Duodenal mucosa (tissue), 2 donors: ENCODE measurements at regions not wholly inside any gene's neighbourhood (a gene's known extent, or its start where the extent isn't known, plus 50 kb on each side); places are given as distances from the start of the nearest gene placed in this dataset.
A peak's percentile ranks its signal among the peaks of the same experiment; 100 is the strongest.

Source experiments
- H3K27ac ChIP-seq: one replicate; pipeline ENCODE4 v1.7.0; 2013; ENCODE audit warnings: low read depth, low read length
- H3K27me3 ChIP-seq, 2 donors: one replicate each; pipeline ENCODE4 v1.7.0; 2013; ENCODE audit warnings: low read length in 2 of 2, control low read depth in 1 of 2; ENCODE audit not compliant: insufficient read depth in 2 of 2, control insufficient read depth in 1 of 2
- H3K36me3 ChIP-seq, 2 donors: one replicate each; pipeline ENCODE4 v1.7.0; 2013; ENCODE audit warnings: low read length in 2 of 2, control low read depth in 1 of 2; ENCODE audit not compliant: insufficient read depth in 2 of 2, control insufficient read depth in 1 of 2
- H3K4me1 ChIP-seq, 2 donors: one replicate each; pipeline ENCODE4 v1.7.0; 2013; ENCODE audit warnings: low read length in 2 of 2, control low read depth in 1 of 2; ENCODE audit not compliant: insufficient read depth in 2 of 2, control insufficient read depth in 1 of 2
- H3K4me3 ChIP-seq, 2 donors: one replicate each; pipeline ENCODE4 v1.7.0; 2013; ENCODE audit warnings: low read length in 2 of 2, low read depth in 1 of 2
- H3K9ac ChIP-seq, 2 donors: one replicate each; pipeline ENCODE4 v1.7.0; 2013; ENCODE audit warnings: low read length in 2 of 2, low read depth in 1 of 2
- H3K9me3 ChIP-seq, 2 donors: one replicate each; pipeline ENCODE4 v1.7.0; 2013; ENCODE audit warnings: low read length in 2 of 2, control low read depth in 1 of 2; ENCODE audit not compliant: control insufficient read depth in 1 of 2

DNA sequence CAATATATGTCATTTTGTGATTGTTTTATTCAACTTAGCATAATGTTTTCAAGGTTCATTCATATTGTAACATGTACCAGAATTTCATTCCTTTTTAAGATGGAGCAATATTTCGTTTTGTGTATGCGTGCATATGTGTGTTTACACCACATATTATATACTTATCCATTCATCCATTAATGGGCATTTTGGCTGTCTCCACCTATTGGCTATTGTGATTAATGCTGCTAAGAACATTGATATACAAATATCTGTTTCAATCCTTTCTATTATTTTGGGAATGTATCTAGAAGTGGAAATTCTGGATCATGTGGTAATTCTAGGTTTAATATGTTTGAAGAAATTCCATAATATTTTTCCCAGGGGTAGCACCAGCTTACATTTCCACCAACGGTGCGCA, 403.9 kb upstream of the LMCD1 start:
- H3K27me3 ChIP-seq, result no peaks in the 10 kb centered on the region
- H3K9me3 ChIP-seq, result no peaks in the 10 kb centered on the region
- no peak overlapping the region for H3K4me3 ChIP-seq
- H3K27ac ChIP-seq, result no peak overlapping the region
- no peaks in the 10 kb centered on the region for H3K36me3 ChIP-seq
- no peak overlapping the region for H3K9ac ChIP-seq
- no peaks in the 10 kb centered on the region for H3K4me1 ChIP-seq

DNA sequence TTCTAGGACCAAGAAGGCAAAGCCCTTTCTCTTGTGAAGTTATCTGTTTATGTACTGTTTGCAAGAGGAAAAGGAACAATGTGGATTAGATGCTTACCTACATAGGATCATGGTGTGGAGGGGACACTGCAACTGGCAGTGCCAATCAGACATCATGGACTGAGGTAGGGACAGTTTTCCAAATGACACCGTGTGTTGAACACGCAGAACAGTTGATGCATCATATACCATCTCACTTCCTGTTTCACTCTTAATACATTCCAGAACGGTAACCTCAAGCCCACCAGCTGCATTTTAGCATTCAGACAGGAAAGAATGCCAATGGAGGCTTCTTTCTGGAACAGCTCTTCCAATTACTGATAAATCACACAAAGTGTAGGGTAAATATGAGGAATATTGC, 397.7 kb upstream of the LMCD1 start:
- Histone ChIP-seq H3K9me3 (no peaks in the 10 kb centered on the region), H3K9ac (no peak overlapping the region), H3K36me3 (no peaks in the 10 kb centered on the region), H3K4me1 (no peaks in the 10 kb centered on the region), H3K27ac (no peak overlapping the region), H3K27me3 (no peaks in the 10 kb centered on the region), H3K4me3 (no peak overlapping the region)

DNA sequence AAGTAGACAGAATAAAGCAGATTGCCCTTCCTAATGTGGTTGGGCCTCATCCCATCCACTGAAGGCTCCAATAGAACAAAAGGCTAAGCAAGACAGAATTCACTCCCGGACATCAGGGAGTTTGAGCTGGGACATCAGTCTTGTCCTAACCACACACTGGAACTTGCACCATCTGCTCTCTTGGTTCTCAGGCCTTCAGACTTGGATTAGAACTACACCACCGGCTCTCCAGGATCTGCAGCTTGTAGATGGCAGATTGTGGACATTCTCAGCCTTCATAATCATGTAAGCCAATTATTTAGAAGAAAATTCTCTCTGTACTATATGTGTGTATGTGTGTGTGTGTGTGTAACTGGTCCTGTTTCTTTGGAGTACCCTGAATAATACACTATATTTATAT, 394.7 kb upstream of the LMCD1 start:
- no peaks in the 10 kb centered on the region for H3K4me1 ChIP-seq
- no peaks in the 10 kb centered on the region for H3K9me3 ChIP-seq
- no peak overlapping the region for H3K27ac ChIP-seq
- no peak overlapping the region for H3K9ac ChIP-seq
- no peaks in the 10 kb centered on the region for H3K36me3 ChIP-seq
- H3K27me3 ChIP-seq, result no peaks in the 10 kb centered on the region
- no peak overlapping the region for H3K4me3 ChIP-seq

DNA sequence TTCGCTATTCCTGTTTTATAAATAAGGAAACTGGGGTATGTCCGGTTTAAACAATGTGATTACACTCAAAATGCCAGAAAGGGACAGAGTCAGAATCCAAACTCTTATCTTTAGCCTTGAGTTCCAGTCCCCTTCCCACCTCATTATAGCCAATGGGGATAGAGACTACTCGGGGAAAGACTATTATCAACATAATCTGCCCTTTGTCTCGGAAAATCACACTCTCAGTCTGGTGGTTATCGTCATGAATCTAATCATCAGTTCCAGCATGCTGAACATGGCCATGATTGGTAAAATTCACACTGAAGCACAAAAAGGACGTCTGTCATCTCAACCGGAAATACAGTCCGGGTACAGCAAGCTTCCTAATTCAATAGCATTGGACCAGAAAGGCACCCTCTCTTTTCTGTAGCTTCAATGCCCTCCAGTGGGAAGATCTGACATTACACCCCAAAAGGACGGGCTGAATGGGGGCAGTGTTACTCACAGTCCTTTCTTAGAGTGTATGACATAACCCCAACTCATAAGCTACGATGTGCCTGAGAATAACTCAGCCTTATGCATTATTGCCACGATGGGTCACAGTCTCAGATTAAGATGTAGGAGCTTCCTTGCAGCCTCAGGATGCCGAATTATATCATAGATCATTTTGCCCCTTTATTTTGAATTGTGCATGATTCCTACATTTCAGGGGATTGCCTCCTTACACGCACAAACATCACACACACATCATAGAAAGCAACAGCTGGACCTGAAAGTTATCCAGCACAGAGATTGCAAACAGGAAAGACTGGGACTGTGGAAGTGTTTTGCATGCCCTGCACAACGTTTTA, 390.4 kb upstream of the LMCD1 start:
- H3K4me1 ChIP-seq, result no peaks in the 10 kb centered on the region
- H3K9me3 ChIP-seq, result no peaks in the 10 kb centered on the region
- no peak overlapping the region for H3K27ac ChIP-seq
- peak overlapping the region in 1 of 2 donors; percentile 15 for H3K9ac ChIP-seq
- no peaks in the 10 kb centered on the region for H3K27me3 ChIP-seq
- peak overlapping the region; percentile 20 to 28 for H3K4me3 ChIP-seq
- H3K36me3 ChIP-seq, result no peaks in the 10 kb centered on the region

DNA sequence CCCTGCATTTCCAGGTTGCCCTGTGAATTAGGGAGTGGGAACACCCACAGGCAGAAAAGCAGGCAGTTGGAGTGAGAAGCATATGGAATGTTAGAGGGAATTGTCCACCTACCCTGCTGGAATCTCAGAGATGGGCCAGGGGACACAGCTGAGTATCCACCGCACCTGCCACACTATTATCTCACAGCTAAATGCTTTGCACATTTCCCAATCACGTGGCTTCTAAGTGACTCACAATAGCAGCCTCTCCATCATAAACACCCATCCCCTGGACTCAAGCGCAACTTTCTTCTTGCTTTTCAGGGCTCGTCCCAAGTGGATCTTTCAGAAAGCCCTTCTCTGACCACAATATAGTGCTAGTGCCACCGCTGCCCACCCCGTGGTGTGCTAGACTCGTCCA, 389.0 kb upstream of the LMCD1 start:
- no peaks in the 10 kb centered on the region for H3K36me3 ChIP-seq
- H3K4me1 ChIP-seq, result no peaks in the 10 kb centered on the region
- H3K9me3 ChIP-seq, result no peaks in the 10 kb centered on the region
- no peak overlapping the region for H3K4me3 ChIP-seq
- H3K9ac ChIP-seq, result no peak overlapping the region
- H3K27me3 ChIP-seq, result no peaks in the 10 kb centered on the region
- no peak overlapping the region for H3K27ac ChIP-seq

DNA sequence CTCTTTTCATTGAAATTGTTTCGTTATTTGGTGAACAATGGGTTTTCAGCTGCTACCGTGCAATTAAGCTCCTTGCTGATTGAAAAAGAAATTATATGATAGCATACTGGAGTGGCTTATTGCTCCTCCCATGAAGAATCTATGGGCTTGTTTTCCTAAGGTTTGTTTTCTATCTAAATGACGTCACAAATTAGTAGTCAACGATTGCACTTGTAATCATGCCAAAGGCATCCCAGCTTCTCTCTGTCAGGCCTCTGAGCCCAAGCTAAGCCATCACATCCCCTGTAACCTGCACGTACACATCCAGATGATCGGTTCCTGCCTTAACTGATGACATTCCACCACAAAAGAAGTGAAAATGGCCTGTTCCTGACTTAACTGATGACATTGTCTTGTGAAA, 388.0 kb upstream of the LMCD1 start:
- H3K36me3 ChIP-seq, result no peaks in the 10 kb centered on the region
- no peak overlapping the region for H3K27ac ChIP-seq
- no peak overlapping the region for H3K9ac ChIP-seq
- H3K4me3 ChIP-seq, result no peak overlapping the region
- H3K27me3 ChIP-seq, result no peaks in the 10 kb centered on the region
- H3K9me3 ChIP-seq, result no peaks in the 10 kb centered on the region
- no peaks in the 10 kb centered on the region for H3K4me1 ChIP-seq

DNA sequence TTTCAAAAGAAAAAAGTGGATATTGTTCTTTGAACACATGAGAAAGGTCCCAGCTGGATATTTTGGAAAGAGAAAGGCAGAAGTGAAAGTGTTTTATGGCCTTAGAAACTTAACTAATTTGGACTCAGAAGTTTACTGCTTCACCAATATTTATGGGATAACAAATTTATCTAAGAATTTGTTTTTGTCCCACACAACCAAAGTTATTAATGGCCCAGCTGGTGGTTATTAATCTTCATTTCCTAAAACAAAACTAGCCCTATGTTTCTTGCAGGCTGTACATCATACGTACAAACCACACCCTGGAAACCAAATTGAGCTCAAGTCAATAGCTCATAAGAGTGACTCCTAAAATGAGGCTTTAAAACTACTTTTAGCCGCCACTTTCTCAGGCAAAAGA, 372.9 kb upstream of the LMCD1 start:
- Histone ChIP-seq H3K27ac (no peak overlapping the region), H3K9me3 (no peaks in the 10 kb centered on the region), H3K36me3 (no peaks in the 10 kb centered on the region), H3K9ac (no peak overlapping the region), H3K4me3 (no peak overlapping the region), H3K4me1 (no peaks in the 10 kb centered on the region), H3K27me3 (no peaks in the 10 kb centered on the region)

DNA sequence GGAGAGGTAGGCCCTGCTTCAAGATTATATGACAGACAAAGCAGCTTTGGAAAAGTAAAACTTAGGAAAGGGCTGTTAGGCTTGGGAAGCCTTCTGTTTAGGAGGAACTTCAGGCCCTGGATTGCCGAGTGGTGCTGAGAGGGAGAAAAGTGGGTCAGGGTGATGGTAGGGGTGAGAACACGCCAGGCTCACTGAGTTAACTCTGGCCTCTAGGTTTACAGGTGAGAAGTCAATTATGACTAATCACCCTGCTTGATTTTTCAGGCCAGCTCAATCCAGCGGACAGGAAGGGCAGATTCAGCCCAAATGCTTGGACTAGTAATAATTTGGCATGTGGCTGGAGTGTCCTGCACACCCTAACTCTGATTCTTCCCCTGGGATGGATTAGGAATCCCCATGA, 365.1 kb upstream of the LMCD1 start:
- Histone ChIP-seq H3K4me1 (no peaks in the 10 kb centered on the region), H3K36me3 (no peaks in the 10 kb centered on the region), H3K4me3 (no peak overlapping the region), H3K9ac (no peak overlapping the region), H3K27ac (no peak overlapping the region), H3K9me3 (no peaks in the 10 kb centered on the region), H3K27me3 (no peaks in the 10 kb centered on the region)

DNA sequence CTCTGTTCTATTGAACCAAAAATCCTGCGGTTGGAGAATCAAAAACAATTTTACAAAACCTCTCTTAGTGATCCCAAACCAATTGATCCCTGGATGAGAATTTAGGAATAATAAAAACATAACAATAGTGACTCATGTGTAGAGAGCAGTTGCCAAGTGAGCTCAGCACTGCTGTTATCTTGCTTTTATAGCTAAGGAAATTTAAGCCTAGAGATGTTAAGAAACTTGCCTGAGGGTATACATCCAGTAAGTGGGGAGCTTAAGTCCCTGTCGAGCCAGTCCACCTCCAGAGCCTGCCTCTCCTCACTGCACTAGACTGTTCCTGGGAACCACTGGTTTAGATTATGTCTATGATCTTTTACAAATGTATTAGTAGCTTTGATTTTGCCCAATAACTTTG, 358.4 kb upstream of the LMCD1 start:
- Histone ChIP-seq H3K36me3 (no peaks in the 10 kb centered on the region), H3K4me1 (no peaks in the 10 kb centered on the region), H3K27ac (no peak overlapping the region), H3K9me3 (no peaks in the 10 kb centered on the region), H3K27me3 (no peaks in the 10 kb centered on the region), H3K4me3 (no peak overlapping the region), H3K9ac (no peak overlapping the region)

DNA sequence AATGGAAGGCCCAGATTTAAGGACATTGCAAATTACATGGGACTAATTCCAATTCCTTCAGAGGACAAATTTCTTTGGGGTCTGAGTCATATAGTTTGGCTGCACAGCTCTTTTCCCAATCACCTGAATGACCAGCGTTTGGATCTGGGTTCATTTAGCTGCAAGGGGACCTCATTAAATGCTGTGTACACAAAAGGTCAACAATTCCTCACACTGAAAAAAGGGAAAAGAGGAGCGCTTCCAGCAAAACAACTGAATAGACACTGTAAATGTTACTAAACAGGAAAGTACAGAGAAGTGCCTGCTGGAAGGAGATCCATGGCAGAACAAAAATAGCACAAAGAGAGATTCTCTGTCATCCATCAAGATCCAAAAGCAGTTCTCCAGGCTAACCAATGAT, 356.0 kb upstream of the LMCD1 start:
- no peaks in the 10 kb centered on the region for H3K4me1 ChIP-seq

More for the DNA sequence above, 356.0 kb upstream of the LMCD1 start:
- Histone ChIP-seq H3K36me3 (no peaks in the 10 kb centered on the region), H3K9ac (no peak overlapping the region), H3K9me3 (no peaks in the 10 kb centered on the region), H3K27ac (no peak overlapping the region), H3K4me3 (no peak overlapping the region), H3K27me3 (no peaks in the 10 kb centered on the region)
